Parathyroid adenoma (tissue), 2 donors: ENCODE measurements at regions not wholly inside any gene's neighbourhood (a gene's known extent, or its start where the extent isn't known, plus 50 kb on each side); places are given as distances from the start of the nearest gene placed in this dataset.

ENCODE experiments used
- H2AFZ ChIP-seq: fragments of 300-600 bp; sonication (generic); one replicate; pipeline ENCODE4 v1.7.0; 2017; ENCODE audit warnings: antibody characterized with exemption, mild to moderate bottlenecking
- H3K27ac ChIP-seq: fragments of 300-600 bp; sonication (generic); one replicate; pipeline ENCODE4 v1.7.0; 2017
- H3K27me3 ChIP-seq: fragments of 300-600 bp; sonication (generic); one replicate; pipeline ENCODE4 v1.7.0; 2017; ENCODE audit warnings: low read length; ENCODE audit not compliant: control insufficient read depth, insufficient read depth
- H3K36me3 ChIP-seq: fragments of 300-600 bp; sonication (generic); one replicate; pipeline ENCODE4 v1.7.0; 2017; ENCODE audit warnings: low read length; ENCODE audit not compliant: control insufficient read depth, insufficient read depth
- H3K4me1 ChIP-seq: fragments of 300-600 bp; sonication (generic); one replicate; pipeline ENCODE4 v1.7.0; 2017; ENCODE audit warnings: control low read depth
- H3K4me2 ChIP-seq: fragments of 300-600 bp; sonication (generic); one replicate; pipeline ENCODE4 v1.7.0; 2017; ENCODE audit warnings: low read length
- H3K4me3 ChIP-seq: fragments of 300-600 bp; sonication (generic); one replicate; pipeline ENCODE4 v1.7.0; 2017; ENCODE audit warnings: low read depth, low read length
- H3K79me2 ChIP-seq: fragments of 300-600 bp; sonication (generic); one replicate; pipeline ENCODE4 v1.7.0; 2017; ENCODE audit warnings: control low read depth
- H3K9ac ChIP-seq: fragments of 300-600 bp; sonication (generic); one replicate; pipeline ENCODE4 v1.7.0; 2017; ENCODE audit warnings: mild to moderate bottlenecking
- H3K9me3 ChIP-seq: fragments of 300-600 bp; sonication (generic); one replicate; pipeline ENCODE4 v1.7.0; 2017; ENCODE audit warnings: low read length; ENCODE audit not compliant: control insufficient read depth
- CTCF ChIP-seq: fragments of 300-600 bp; sonication (generic); IDR thresholded peaks from one replicate; pipeline ENCODE4 v1.7.0; 2017; ENCODE audit warnings: antibody characterized with exemption, mild to moderate bottlenecking
- donor health status: primary hyperparathyroidism.

GRCh38 chr12:116420227-116420880 lies 138.8 kb upstream of the MAP1LC3B2 start:
- Histone ChIP-seq H3K4me2 (no peak overlapping the region), H3K27me3 (no peaks in the 10 kb centered on the region), H3K36me3 (no peaks in the 10 kb centered on the region), H2AFZ (no peak overlapping the region), H3K4me3 (no peak overlapping the region), H3K4me1 (no peaks in the 10 kb centered on the region), H3K9ac (no peak overlapping the region), H3K79me2 (no peaks in the 10 kb centered on the region), H3K27ac (no peak overlapping the region), H3K9me3 (no peaks in the 10 kb centered on the region)
- no peak for TF ChIP-seq CTCF

- no peak for TF ChIP-seq CTCF
- H3K27me3 ChIP-seq = no peaks in the 10 kb centered on the region
- no peak overlapping the region for H3K9ac ChIP-seq
- no peak overlapping the region for H3K4me2 ChIP-seq
- H3K36me3 ChIP-seq = no peaks in the 10 kb centered on the region
- H3K9me3 ChIP-seq = no peaks in the 10 kb centered on the region
- no peaks in the 10 kb centered on the region for H3K4me1 ChIP-seq
- no peak overlapping the region for H3K27ac ChIP-seq
- no peak overlapping the region for H2AFZ ChIP-seq
- H3K79me2 ChIP-seq = no peaks in the 10 kb centered on the region
- no peak overlapping the region for H3K4me3 ChIP-seq
Observed at GRCh38 chr12:116421785-116422538, 137.2 kb upstream of the MAP1LC3B2 start.

- no peaks in the 10 kb centered on the region for H3K36me3 ChIP-seq
- no peaks in the 10 kb centered on the region for H3K4me1 ChIP-seq
- no peak for TF ChIP-seq CTCF
- no peak overlapping the region for H3K4me3 ChIP-seq
- no peak overlapping the region for H3K27ac ChIP-seq
- H2AFZ ChIP-seq = no peak overlapping the region
- no peaks in the 10 kb centered on the region for H3K79me2 ChIP-seq
- no peak overlapping the region for H3K4me2 ChIP-seq
- H3K9ac ChIP-seq = no peak overlapping the region
- H3K27me3 ChIP-seq = no peaks in the 10 kb centered on the region
- no peaks in the 10 kb centered on the region for H3K9me3 ChIP-seq
Observed at GRCh38 chr12:116423094-116423493, 136.1 kb upstream of the MAP1LC3B2 start.

- no peak for TF ChIP-seq CTCF
- no peaks in the 10 kb centered on the region for H3K4me1 ChIP-seq
- no peak overlapping the region for H3K9ac ChIP-seq
- H3K27ac ChIP-seq = no peak overlapping the region
- no peaks in the 10 kb centered on the region for H3K9me3 ChIP-seq
- H3K36me3 ChIP-seq = no peaks in the 10 kb centered on the region
- H2AFZ ChIP-seq = no peak overlapping the region
- H3K27me3 ChIP-seq = no peaks in the 10 kb centered on the region
- no peaks in the 10 kb centered on the region for H3K79me2 ChIP-seq
- no peak overlapping the region for H3K4me2 ChIP-seq
- H3K4me3 ChIP-seq = no peak overlapping the region
Observed at GRCh38 chr12:116425256-116426193, 133.7 kb upstream of the MAP1LC3B2 start.
